ENCODE measurements at regions not wholly inside any gene's neighbourhood (a gene's known extent, or its start where the extent isn't known, plus 50 kb on each side); places are given as distances from the start of the nearest gene placed in this dataset.

DNA sequence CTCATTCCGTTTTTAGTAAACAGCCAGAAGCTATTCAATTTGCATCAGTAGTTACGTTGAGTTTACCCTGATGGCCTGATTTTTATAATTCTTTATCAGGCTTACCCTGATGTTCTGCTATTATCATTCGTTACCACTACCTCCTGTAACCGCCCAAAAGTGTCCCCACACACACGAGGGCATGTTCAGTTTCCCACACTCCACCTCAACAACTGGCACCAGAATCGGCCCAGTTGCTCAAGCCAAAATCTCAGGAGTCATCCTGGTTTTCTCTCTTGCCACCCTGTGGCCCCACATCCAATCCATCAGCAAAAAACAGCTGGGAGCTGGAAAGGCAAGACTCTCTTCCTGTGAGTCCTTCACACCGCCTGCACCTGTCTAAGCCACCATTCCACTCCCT is 102.9 kb upstream of the RAB6C start:
- peak in 1 of 2 donors; percentile 5 for DNase-seq

GRCh38 chr2:129877289-129877741 is 102.2 kb upstream of the RAB6C start:
- TF ChIP-seq CTCF (IDR thresholded peaks at IDR 0.05) (no peak), POLR2A (IDR thresholded peaks at IDR 0.05) (peak in 1 of 2 donors; percentile 46)
- H3K27me3 ChIP-seq, result no peaks in the 10 kb centered on the region
- H3K27ac ChIP-seq, result peak overlapping the region; percentile 78 to 81 (median 78)
- peak overlapping the region; percentile 49 to 72 (median 59) for H3K4me3 ChIP-seq (replicated peaks in 1 of 3)
- peaks cover 8 to 12% of the 10 kb centered on the region in 2 donors for H3K4me1 ChIP-seq
- DNase-seq, result peak; percentile 95 to 96
- WGBS, 2 donors, result 0% methylated on average over 3 to 10 of the region's 20 CpGs
- H3K36me3 ChIP-seq, result no peaks in the 10 kb centered on the region
- intact Hi-C loops (cut with DNase I), result no loop called here
- H3K9me3 ChIP-seq, result no peaks in the 10 kb centered on the region

More for the DNA sequence above, 102.9 kb upstream of the RAB6C start:
- 79 to 80% methylated on average over 7 of the region's 7 CpGs for WGBS, 2 donors
- intact Hi-C loops (cut with DNase I), result no loop called here
- Histone ChIP-seq H3K4me3 (replicated peaks in 1 of 3) (peak overlapping the region in 1 of 3 donors; percentile 49), H3K27me3 (no peaks in the 10 kb centered on the region), H3K4me1 (peaks cover 8 to 12% of the 10 kb centered on the region in 2 donors), H3K36me3 (no peaks in the 10 kb centered on the region), H3K9me3 (no peaks in the 10 kb centered on the region), H3K27ac (peak overlapping the region in 1 of 3 donors; percentile 78)
- no peak for TF ChIP-seq CTCF (IDR thresholded peaks at IDR 0.05)
- TF ChIP-seq POLR2A (IDR thresholded peaks at IDR 0.05), result no peak

DNA sequence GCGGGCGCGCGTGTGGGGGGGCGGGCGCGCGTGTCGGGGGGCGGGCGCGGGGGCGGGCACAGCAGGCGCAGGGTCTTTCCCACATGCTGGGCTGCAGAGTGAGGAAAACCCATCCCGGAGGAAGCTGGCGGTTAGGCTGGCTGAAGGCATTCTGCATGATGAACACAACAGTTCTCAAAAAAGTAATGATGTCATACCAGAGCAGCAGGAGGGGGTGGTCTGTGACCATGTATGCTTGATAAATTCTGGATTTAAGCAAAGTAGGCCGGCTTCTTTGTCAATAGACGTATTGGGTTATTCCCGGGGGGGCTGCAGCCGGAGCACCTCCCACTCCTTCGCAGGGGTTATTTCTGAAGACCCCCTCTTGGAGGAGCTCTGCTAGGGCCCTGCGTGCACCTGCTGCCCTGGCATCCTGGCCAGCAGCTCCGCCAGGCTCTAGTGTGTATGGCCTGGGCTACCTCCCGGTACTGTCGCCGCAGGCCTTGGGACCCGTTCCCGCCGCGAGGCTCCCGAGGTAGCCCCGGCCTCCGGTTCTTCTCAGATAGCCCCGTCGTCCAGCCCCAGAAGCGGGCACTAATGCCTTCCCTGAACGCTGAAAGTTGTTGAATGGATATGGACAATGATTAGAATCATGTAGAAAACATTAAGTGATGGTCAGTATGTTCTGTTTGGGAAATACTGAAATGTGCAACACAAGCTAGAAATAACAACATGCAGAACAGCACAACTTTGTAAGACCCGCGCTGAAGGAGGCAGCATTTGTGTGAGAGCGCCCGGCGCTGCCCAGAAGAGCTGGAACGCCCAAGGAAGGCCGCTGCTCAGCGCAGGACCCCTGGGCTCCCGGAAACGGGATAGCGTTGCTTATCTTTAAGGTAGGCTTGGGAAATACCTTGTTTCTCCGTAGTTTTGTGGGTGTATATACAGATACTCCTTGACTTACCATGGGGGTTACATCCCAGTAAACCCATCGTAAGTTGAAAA is 101.4 kb upstream of the RAB6C start:
- H3K4me3 ChIP-seq (replicated peaks in 1 of 3), result peak overlapping the region in 2 of 3 donors; percentile 49

GRCh38 chr2:129879614-129880180 is 99.8 kb upstream of the RAB6C start:
- Histone ChIP-seq H3K4me1 (peaks cover 8 to 19% of the 10 kb centered on the region in 2 donors), H3K27ac (no peak overlapping the region), H3K4me3 (replicated peaks in 1 of 3) (no peak overlapping the region), H3K36me3 (no peaks in the 10 kb centered on the region), H3K9me3 (no peaks in the 10 kb centered on the region), H3K27me3 (no peaks in the 10 kb centered on the region)
- TF ChIP-seq POLR2A (IDR thresholded peaks at IDR 0.05), result no peak
- TF ChIP-seq CTCF (IDR thresholded peaks at IDR 0.05), result no peak
- WGBS, 2 donors, result 92 to 95% methylated on average over 9 of the region's 9 CpGs
- intact Hi-C loops (cut with DNase I), result no loop called here
- DNase-seq, result no peak

More for the DNA sequence above, 101.4 kb upstream of the RAB6C start:
- 38 to 42% methylated on average over 27 to 37 of the region's 50 CpGs for WGBS, 2 donors
- H3K27ac ChIP-seq, result peak overlapping the region; percentile 42 to 68 (median 55)
- H3K36me3 ChIP-seq, result no peaks in the 10 kb centered on the region
- intact Hi-C loops (cut with DNase I), result no loop called here
- H3K4me1 ChIP-seq, result peaks cover 8 to 16% of the 10 kb centered on the region in 2 donors
- H3K9me3 ChIP-seq, result no peaks in the 10 kb centered on the region
- no peaks in the 10 kb centered on the region for H3K27me3 ChIP-seq
- TF ChIP-seq CTCF (IDR thresholded peaks at IDR 0.05), result no peak
- peak in 1 of 2 donors; percentile 6 for DNase-seq

Measured in thyroid gland (tissue), 4 donors.